ENCODE measurements at regions not wholly inside any gene's neighbourhood (a gene's known extent, or its start where the extent isn't known, plus 50 kb on each side); places are given as distances from the start of the nearest gene placed in this dataset.

DNA sequence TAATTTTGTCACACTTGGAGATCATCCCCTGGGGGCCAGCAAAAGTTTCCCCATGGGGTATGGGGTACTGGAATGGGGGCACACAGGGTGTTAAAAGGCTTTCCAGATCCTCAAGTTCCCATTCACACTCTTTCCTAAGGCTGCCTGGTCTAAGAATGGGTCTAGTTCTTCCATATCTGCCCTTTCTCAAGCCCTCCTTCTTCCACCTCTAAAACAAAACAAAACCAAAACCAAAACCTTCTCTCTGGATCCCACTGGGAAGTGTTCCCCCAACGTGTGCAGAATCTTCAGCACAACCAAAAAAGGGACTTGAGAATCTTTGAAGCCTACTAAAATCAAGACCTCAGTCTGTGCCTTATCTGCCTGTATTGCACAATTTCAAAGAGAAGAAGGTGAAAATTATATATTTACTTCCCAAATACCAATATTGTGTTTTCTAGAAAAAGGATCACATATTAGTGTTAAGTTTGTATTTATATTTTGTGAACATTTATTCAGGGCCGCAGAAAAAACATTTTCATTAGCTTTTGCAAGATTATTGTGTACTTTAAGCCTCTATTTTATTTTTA lies 207.2 kb upstream of the TCF4 start:
- TF ChIP-seq POLR2A (IDR thresholded peaks at IDR 0.05) = no peak
- TF ChIP-seq, protein P1, sequence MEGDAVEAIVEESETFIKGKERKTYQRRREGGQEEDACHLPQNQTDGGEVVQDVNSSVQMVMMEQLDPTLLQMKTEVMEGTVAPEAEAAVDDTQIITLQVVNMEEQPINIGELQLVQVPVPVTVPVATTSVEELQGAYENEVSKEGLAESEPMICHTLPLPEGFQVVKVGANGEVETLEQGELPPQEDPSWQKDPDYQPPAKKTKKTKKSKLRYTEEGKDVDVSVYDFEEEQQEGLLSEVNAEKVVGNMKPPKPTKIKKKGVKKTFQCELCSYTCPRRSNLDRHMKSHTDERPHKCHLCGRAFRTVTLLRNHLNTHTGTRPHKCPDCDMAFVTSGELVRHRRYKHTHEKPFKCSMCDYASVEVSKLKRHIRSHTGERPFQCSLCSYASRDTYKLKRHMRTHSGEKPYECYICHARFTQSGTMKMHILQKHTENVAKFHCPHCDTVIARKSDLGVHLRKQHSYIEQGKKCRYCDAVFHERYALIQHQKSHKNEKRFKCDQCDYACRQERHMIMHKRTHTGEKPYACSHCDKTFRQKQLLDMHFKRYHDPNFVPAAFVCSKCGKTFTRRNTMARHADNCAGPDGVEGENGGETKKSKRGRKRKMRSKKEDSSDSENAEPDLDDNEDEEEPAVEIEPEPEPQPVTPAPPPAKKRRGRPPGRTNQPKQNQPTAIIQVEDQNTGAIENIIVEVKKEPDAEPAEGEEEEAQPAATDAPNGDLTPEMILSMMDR (IDR thresholded peaks at IDR 0.05) = no peak
